Tibial nerve (tissue), 4 donors: ENCODE measurements at regions not wholly inside any gene's neighbourhood (a gene's known extent, or its start where the extent isn't known, plus 50 kb on each side); places are given as distances from the start of the nearest gene placed in this dataset.

Experiments used
- CTCF ChIP-seq, 5 experiments: fragments of 200-600 bp in 3 of 5; fragments of 450-650 bp in 2 of 5; sonication (generic) in 3 of 5; IDR thresholded peaks; one replicate each; pipeline ENCODE4 v1.5.1; 2016 to 2019; ENCODE audit warnings: antibody characterized with exemption in 5 of 5, mild to moderate bottlenecking in 3 of 5, moderate library complexity in 2 of 5
- EP300 ChIP-seq, 2 donors: sonication (generic); formaldehyde crosslinking; IDR thresholded peaks; one replicate each; pipeline ENCODE4 v1.6.1; 2017; ENCODE audit warnings: antibody characterized with exemption in 2 of 2, mild to moderate bottlenecking in 1 of 2
- POLR2A ChIP-seq, 2 donors: fragments of 450-650 bp; IDR thresholded peaks; one replicate each; pipeline ENCODE4 v1.6.1; 2017; ENCODE audit warnings: antibody characterized with exemption in 2 of 2, mild to moderate bottlenecking in 2 of 2, moderate library complexity in 2 of 2

- TF ChIP-seq CTCF (IDR thresholded peaks at IDR 0.05) (no peak), POLR2A (IDR thresholded peaks at IDR 0.05) (no peak), EP300 (IDR thresholded peaks at IDR 0.05) (no peak)
These were observed 273.2 kb upstream of the TECRL start for GRCh38 chr4:64682481-64682880.
